K562 (cell line): ENCODE measurements at regions not wholly inside any gene's neighbourhood (a gene's known extent, or its start where the extent isn't known, plus 50 kb on each side); places are given as distances from the start of the nearest gene placed in this dataset.

Experiments
- ATAC-seq: fragments of 200-7000 bp; cut with Tn5 transposase; 3 replicates; pipeline ENCODE4 v1.9.1; 2020; ENCODE audit warnings: moderate library complexity
- BruUV-seq: library from RNA; stranded (reverse); fragments of 400-500 nt; replicated peaks from 2 replicates; lab custom pipeline; 2021; lab: Mats Ljungman, UMichigan
- CTCF ChIA-PET: fragments of 300-600 bp; formaldehyde crosslinking; extraction: SDS; loops from one replicate; lab custom pipeline; 2021; ENCODE audit warnings: low intra/inter-chr PET ratio; lab: Yijun Ruan, JAX
- POLR2A ChIA-PET: fragments of 300-600, 350-650 bp; sonication (Branson Sonifier 250); formaldehyde crosslinking; extraction: SDS; loops from one replicate; lab custom pipeline; 2021; ENCODE audit warnings: antibody characterized with exemption, inconsistent platforms; lab: Yijun Ruan, JAX
- DNase-seq, 4 experiments: peaks; one replicate each; pipeline versions ENCODE4 v3.0.0 to v3.0.0-alpha.2; 2011 to 2018; ENCODE audit warnings: low spot score in 3 of 4, mixed read lengths in 3 of 4; ENCODE audit errors: extremely low read depth in 1 of 4
- FAIRE-seq: peaks from 2 replicates; lab custom pipeline; 2011; peaks lifted over from hg19 to GRCh38; lab: Jason Lieb, UNC
- H2AFZ ChIP-seq: 2 replicates; pipeline ENCODE4 v1.6.0; 2011; ENCODE audit warnings: low read depth, low read length, control low read depth, inconsistent platforms
- H3K27ac ChIP-seq: fragments of 200-600 bp; 3 replicates; pipeline ENCODE4 v1.8.0; 2011; ENCODE audit warnings: low read depth, mild to moderate bottlenecking, control low read depth, inconsistent platforms, low read length, moderate library complexity, mixed read lengths; ENCODE audit errors: extremely low read depth
- H3K27me3 ChIP-seq, 2 experiments: fragments of 300-600 bp in 1 of 2; 2 replicates in 1 of 2; 3 replicates in 1 of 2; pipeline versions ENCODE4 v1.6.0 to v1.8.0; 2011; ENCODE audit warnings: inconsistent platforms in 2 of 2, low read length in 2 of 2, mild to moderate bottlenecking in 1 of 2, mixed read lengths in 1 of 2, moderate library complexity in 1 of 2; ENCODE audit not compliant: control insufficient read depth in 2 of 2, insufficient read depth in 2 of 2
- H3K36me3 ChIP-seq: fragments of 300-600 bp; 3 replicates; pipeline ENCODE4 v1.8.0; 2011; ENCODE audit warnings: mild to moderate bottlenecking, low read length, inconsistent platforms; ENCODE audit not compliant: control insufficient read depth, insufficient read depth
- H3K4me1 ChIP-seq, 2 experiments: fragments of 200-600 bp in 1 of 2; replicated peaks in 1 of 2; 2 replicates in 1 of 2; 3 replicates in 1 of 2; pipeline versions ENCODE4 v1.5.1 to v1.8.0; 2011; ENCODE audit warnings: inconsistent platforms in 2 of 2, low read length in 2 of 2, mild to moderate bottlenecking in 1 of 2, mixed read lengths in 1 of 2, moderate library complexity in 1 of 2; ENCODE audit not compliant: control insufficient read depth in 2 of 2, insufficient read depth in 2 of 2
- H3K4me2 ChIP-seq: 2 replicates; pipeline ENCODE4 v1.6.1; 2011; ENCODE audit warnings: low read length, control low read depth, inconsistent platforms, mixed read lengths; ENCODE audit not compliant: insufficient read depth
- H3K4me3 ChIP-seq: fragments of 200-600 bp; sonication (generic), shearing (Covaris generic); 2 replicates; pipeline ENCODE4 v1.5.1; 2016; ENCODE audit warnings: control low read depth, inconsistent platforms
- H3K79me2 ChIP-seq: fragments of 200-600 bp; 3 replicates; pipeline ENCODE4 v1.8.0; 2011; ENCODE audit warnings: low read length, inconsistent platforms; ENCODE audit not compliant: control insufficient read depth, insufficient read depth
- H3K9ac ChIP-seq, 2 experiments: 2 replicates each; pipeline versions ENCODE4 v1.6.0 to v1.6.1; 2011; ENCODE audit warnings: low read depth in 2 of 2, low read length in 2 of 2, control low read depth in 1 of 2, inconsistent platforms in 1 of 2, mild to moderate bottlenecking in 1 of 2, mixed read lengths in 1 of 2; ENCODE audit not compliant: insufficient read depth in 1 of 2
- H3K9me1 ChIP-seq: one replicate; pipeline ENCODE4 v1.6.0; 2011; ENCODE audit warnings: inconsistent platforms, mild to moderate bottlenecking, low read length, moderate library complexity; ENCODE audit not compliant: control insufficient read depth, insufficient read depth
- H3K9me3 ChIP-seq: replicated peaks from 2 replicates; pipeline ENCODE4 v1.5.1; 2011; ENCODE audit warnings: low read depth, low read length, inconsistent platforms; ENCODE audit not compliant: control insufficient read depth, insufficient read depth
- H4K20me1 ChIP-seq: replicated peaks from 2 replicates; pipeline ENCODE4 v1.6.1; 2011; ENCODE audit warnings: low read length, inconsistent platforms, mixed read lengths; ENCODE audit not compliant: control insufficient read depth, insufficient read depth
- MAFF ChIP-seq: IDR thresholded peaks from 2 replicates; pipeline ENCODE4 v1.6.1; 2012; ENCODE audit warnings: low read length, improper control_type of control experiment
- RBM14 ChIP-seq: fragments of 200-400 bp; formaldehyde crosslinking; IDR thresholded peaks from 2 replicates; pipeline ENCODE4 v1.6.1; 2018; ENCODE audit warnings: low read depth, mild to moderate bottlenecking, low read length, moderate library complexity, borderline replicate concordance; ENCODE audit not compliant: insufficient read depth
- U2AF1 ChIP-seq: fragments of 200-400 bp; formaldehyde crosslinking; optimal IDR thresholded peaks from 2 replicates; pipeline ENCODE3; 2017; ENCODE audit warnings: mild to moderate bottlenecking, low read depth, low read length, moderate library complexity
- ZBED1 ChIP-seq: IDR thresholded peaks from 2 replicates; pipeline ENCODE4 v1.6.1; 2014
- ZBTB7A ChIP-seq: IDR thresholded peaks from 2 replicates; pipeline ENCODE4 v1.6.1; 2011; ENCODE audit warnings: low read depth, mild to moderate bottlenecking, low read length, moderate library complexity, borderline replicate concordance; ENCODE audit not compliant: control insufficient read depth
- ZNF639 ChIP-seq, 2 experiments: fragments of 200-800 bp in 1 of 2; sonication (Bioruptor generic) in 1 of 2; sonication (generic) in 1 of 2; formaldehyde crosslinking in 1 of 2; IDR thresholded peaks in 1 of 2; conservative IDR thresholded peaks in 1 of 2; 2 replicates each; pipeline versions ENCODE4 v1.5.0 to v1.6.1; 2016 to 2020; ENCODE audit warnings: missing compliant biosample characterization in 1 of 2, missing genetic modification characterization in 1 of 2, missing genetic modification reagents in 1 of 2
- ZSCAN29 ChIP-seq: fragments of 450-650 bp; IDR thresholded peaks from 2 replicates; pipeline ENCODE4 v1.6.1; 2017
- WGBS: fragments of 100-300 bp; shearing (Covaris generic); methylation state at CpG from one replicate; pipeline ENCODE4 v1.1.6; 2016; ENCODE audit warnings: low coverage, mixed read lengths; ENCODE audit not compliant: insufficient coverage; ENCODE audit errors: missing lambda C conversion rate; 5-methylcytosine and 5-hydroxymethylcytosine counted together
- in situ Hi-C: fragments of 300-500 bp; cut with MboI; formaldehyde crosslinking; loops from 4 replicates; pipeline ENCODE4 v1.15.0; 2018; ENCODE audit warnings: inconsistent platforms, mixed read lengths
- intact Hi-C: fragments of 100-400 bp; cut with micrococcal nuclease; formaldehyde crosslinking; loops from 2 replicates; pipeline ENCODE4 v1.14.2; 2022
- TF ChIP-seq, protein P1 (sequence below): sonication (generic); formaldehyde crosslinking; IDR thresholded peaks from 2 replicates; pipeline ENCODE4 v1.8.0; 2023; ENCODE audit warnings: mild to moderate bottlenecking, missing genetic modification reagents
- TF ChIP-seq, protein P2 (sequence below): fragments of 450-650 bp; formaldehyde crosslinking; IDR thresholded peaks from 2 replicates; pipeline ENCODE4 v1.4.0; 2020; ENCODE audit warnings: mild to moderate bottlenecking, mixed read lengths
- TF ChIP-seq, protein P3 (sequence below): IDR thresholded peaks from 2 replicates; pipeline ENCODE4 v1.6.1; 2014; ENCODE audit warnings: antibody characterized with exemption

- in situ Hi-C loops: no loop called here
- Histone ChIP-seq H3K4me3 (no peak overlapping the region), H4K20me1 (no peaks in the 10 kb centered on the region), H3K27ac (no peak overlapping the region), H3K79me2 (no peaks in the 10 kb centered on the region), H2AFZ (no peak overlapping the region), H3K27me3 (no peaks in the 10 kb centered on the region), H3K4me2 (no peak overlapping the region), H3K4me1 (no peaks in the 10 kb centered on the region), H3K9me1 (no peaks in the 10 kb centered on the region), H3K9ac (no peak overlapping the region), H3K36me3 (no peaks in the 10 kb centered on the region), H3K9me3 (no peaks in the 10 kb centered on the region)
- intact Hi-C loops: no loop called here
- DNase-seq (no peak), FAIRE-seq (no peak), ATAC-seq (no peak)
- CTCF ChIA-PET: no interaction called here
- WGBS: 0% methylated on average over 1 of the region's 1 CpG
- POLR2A ChIA-PET: no interaction called here
- no TSS peak for BruUV-seq
- TF ChIP-seq, protein P1, sequence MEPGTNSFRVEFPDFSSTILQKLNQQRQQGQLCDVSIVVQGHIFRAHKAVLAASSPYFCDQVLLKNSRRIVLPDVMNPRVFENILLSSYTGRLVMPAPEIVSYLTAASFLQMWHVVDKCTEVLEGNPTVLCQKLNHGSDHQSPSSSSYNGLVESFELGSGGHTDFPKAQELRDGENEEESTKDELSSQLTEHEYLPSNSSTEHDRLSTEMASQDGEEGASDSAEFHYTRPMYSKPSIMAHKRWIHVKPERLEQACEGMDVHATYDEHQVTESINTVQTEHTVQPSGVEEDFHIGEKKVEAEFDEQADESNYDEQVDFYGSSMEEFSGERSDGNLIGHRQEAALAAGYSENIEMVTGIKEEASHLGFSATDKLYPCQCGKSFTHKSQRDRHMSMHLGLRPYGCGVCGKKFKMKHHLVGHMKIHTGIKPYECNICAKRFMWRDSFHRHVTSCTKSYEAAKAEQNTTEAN (CRISPR knock-in tag): no peak
- TF ChIP-seq ZNF639 (CRISPR knock-in tag; conservative IDR thresholded peaks at IDR 0.05 in 1 of 2, IDR thresholded peaks at IDR 0.05 in 1 of 2): no peak
Observed at GRCh38 chr4:65120287-65120686, 550.0 kb downstream of the EPHA5 start.

GRCh38 chr4:65102419-65102818, 567.9 kb downstream of the EPHA5 start:
- in situ Hi-C loops: no loop called here
- H4K20me1 ChIP-seq: no peaks in the 10 kb centered on the region
- no peaks in the 10 kb centered on the region for H3K79me2 ChIP-seq
- no peak overlapping the region for H2AFZ ChIP-seq
- WGBS: 0% methylated on average over 2 of the region's 2 CpGs
- no peak overlapping the region for H3K9ac ChIP-seq
- no peak overlapping the region for H3K27ac ChIP-seq
- DNase-seq (no peak), ATAC-seq (no peak), FAIRE-seq (no peak)
- CTCF ChIA-PET: no interaction called here
- BruUV-seq: no TSS peak
- no peak overlapping the region for H3K4me2 ChIP-seq
- no peaks in the 10 kb centered on the region for H3K36me3 ChIP-seq
- POLR2A ChIA-PET: no interaction called here
- intact Hi-C loops: no loop called here
- no peaks in the 10 kb centered on the region for H3K9me1 ChIP-seq
- no peak overlapping the region for H3K4me3 ChIP-seq
- H3K4me1 ChIP-seq: no peaks in the 10 kb centered on the region
- no peaks in the 10 kb centered on the region for H3K9me3 ChIP-seq
- no peaks in the 10 kb centered on the region for H3K27me3 ChIP-seq
- no peak for TF ChIP-seq MAFF
- TF ChIP-seq U2AF1: no peak
- no peak for TF ChIP-seq ZBED1
- TF ChIP-seq RBM14: no peak
- no peak for TF ChIP-seq ZBTB7A
- TF ChIP-seq, protein P2, sequence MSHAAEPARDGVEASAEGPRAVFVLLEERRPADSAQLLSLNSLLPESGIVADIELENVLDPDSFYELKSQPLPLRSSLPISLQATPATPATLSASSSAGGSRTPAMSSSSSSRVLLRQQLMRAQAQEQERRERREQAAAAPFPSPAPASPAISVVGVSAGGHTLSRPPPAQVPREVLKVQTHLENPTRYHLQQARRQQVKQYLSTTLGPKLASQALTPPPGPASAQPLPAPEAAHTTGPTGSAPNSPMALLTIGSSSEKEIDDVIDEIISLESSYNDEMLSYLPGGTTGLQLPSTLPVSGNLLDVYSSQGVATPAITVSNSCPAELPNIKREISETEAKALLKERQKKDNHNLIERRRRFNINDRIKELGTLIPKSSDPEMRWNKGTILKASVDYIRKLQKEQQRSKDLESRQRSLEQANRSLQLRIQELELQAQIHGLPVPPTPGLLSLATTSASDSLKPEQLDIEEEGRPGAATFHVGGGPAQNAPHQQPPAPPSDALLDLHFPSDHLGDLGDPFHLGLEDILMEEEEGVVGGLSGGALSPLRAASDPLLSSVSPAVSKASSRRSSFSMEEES: no peak
- TF ChIP-seq, protein P3, sequence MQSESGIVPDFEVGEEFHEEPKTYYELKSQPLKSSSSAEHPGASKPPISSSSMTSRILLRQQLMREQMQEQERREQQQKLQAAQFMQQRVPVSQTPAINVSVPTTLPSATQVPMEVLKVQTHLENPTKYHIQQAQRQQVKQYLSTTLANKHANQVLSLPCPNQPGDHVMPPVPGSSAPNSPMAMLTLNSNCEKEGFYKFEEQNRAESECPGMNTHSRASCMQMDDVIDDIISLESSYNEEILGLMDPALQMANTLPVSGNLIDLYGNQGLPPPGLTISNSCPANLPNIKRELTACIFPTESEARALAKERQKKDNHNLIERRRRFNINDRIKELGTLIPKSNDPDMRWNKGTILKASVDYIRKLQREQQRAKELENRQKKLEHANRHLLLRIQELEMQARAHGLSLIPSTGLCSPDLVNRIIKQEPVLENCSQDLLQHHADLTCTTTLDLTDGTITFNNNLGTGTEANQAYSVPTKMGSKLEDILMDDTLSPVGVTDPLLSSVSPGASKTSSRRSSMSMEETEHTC: no peak
- TF ChIP-seq ZSCAN29: no peak
